HUES64 (cell line): ENCODE measurements at regions not wholly inside any gene's neighbourhood (a gene's known extent, or its start where the extent isn't known, plus 50 kb on each side); places are given as distances from the start of the nearest gene placed in this dataset.
A peak's percentile ranks its signal among the peaks of the same experiment; 100 is the strongest.

Experiments
- H3K27ac ChIP-seq: 2 replicates; pipeline ENCODE4 v1.7.0; 2013; ENCODE audit warnings: low read depth, low read length, inconsistent platforms
- H3K27me3 ChIP-seq: 2 replicates; pipeline ENCODE4 v1.6.1; 2013; ENCODE audit warnings: mild to moderate bottlenecking, low read length; ENCODE audit not compliant: insufficient read depth
- H3K36me3 ChIP-seq: 2 replicates; pipeline ENCODE4 v1.6.1; 2013; ENCODE audit warnings: mild to moderate bottlenecking, low read length; ENCODE audit not compliant: insufficient read depth
- H3K4me1 ChIP-seq: 2 replicates; pipeline ENCODE4 v1.6.1; 2013; ENCODE audit warnings: mild to moderate bottlenecking, low read length, moderate library complexity; ENCODE audit not compliant: insufficient read depth
- H3K4me3 ChIP-seq: 2 replicates; pipeline ENCODE4 v1.5.1; 2013; ENCODE audit warnings: mild to moderate bottlenecking, low read length, moderate library complexity
- H3K9ac ChIP-seq: 2 replicates; pipeline ENCODE4 v1.6.1; 2013; ENCODE audit warnings: mild to moderate bottlenecking, low read depth, low read length
- H3K9me3 ChIP-seq: 2 replicates; pipeline ENCODE4 v1.6.1; 2013; ENCODE audit warnings: low read depth, low read length; ENCODE audit not compliant: insufficient read depth
- WGBS: fragments of 150-250, 120-280 bp; methylation state at CpG from one replicate; pipeline ENCODE4 v1.1.7; 2013; ENCODE audit warnings: missing lambda C conversion rate; 5-methylcytosine and 5-hydroxymethylcytosine counted together

- Histone ChIP-seq H3K9ac (no peak overlapping the region), H3K27me3 (peaks cover 17% of the 10 kb centered on the region), H3K4me1 (no peaks in the 10 kb centered on the region), H3K4me3 (peak overlapping the region; percentile 40), H3K27ac (no peak overlapping the region), H3K9me3 (no peaks in the 10 kb centered on the region), H3K36me3 (no peaks in the 10 kb centered on the region)
- WGBS, result 70% methylated on average over 41 of the region's 41 CpGs
These were observed 975.7 kb upstream of the PRMT6 start for GRCh38 chr1:106080608-106081325.

GRCh38 chr1:106111044-106111443 is 945.4 kb upstream of the PRMT6 start:
- Histone ChIP-seq H3K27me3 (no peaks in the 10 kb centered on the region), H3K4me3 (no peak overlapping the region), H3K27ac (no peak overlapping the region), H3K36me3 (no peaks in the 10 kb centered on the region), H3K9me3 (no peaks in the 10 kb centered on the region), H3K9ac (no peak overlapping the region), H3K4me1 (no peaks in the 10 kb centered on the region)
- 89% methylated on average over 2 of the region's 2 CpGs for WGBS

- Histone ChIP-seq H3K36me3 (no peaks in the 10 kb centered on the region), H3K9ac (no peak overlapping the region), H3K4me3 (no peak overlapping the region), H3K4me1 (no peaks in the 10 kb centered on the region), H3K27me3 (no peaks in the 10 kb centered on the region), H3K9me3 (peaks cover 16% of the 10 kb centered on the region; the same call in 1 of the 2 replicates), H3K27ac (no peak overlapping the region)
- WGBS, result 94% methylated on average over 2 of the region's 2 CpGs
These were observed 942.6 kb upstream of the PRMT6 start for GRCh38 chr1:106113851-106114250.

- 91% methylated on average over 2 of the region's 2 CpGs for WGBS
- Histone ChIP-seq H3K27ac (no peak overlapping the region), H3K27me3 (no peaks in the 10 kb centered on the region), H3K4me1 (no peaks in the 10 kb centered on the region), H3K9ac (no peak overlapping the region), H3K9me3 (peaks cover 53% of the 10 kb centered on the region), H3K4me3 (no peak overlapping the region), H3K36me3 (no peaks in the 10 kb centered on the region)
These were observed 935.7 kb upstream of the PRMT6 start for GRCh38 chr1:106120789-106121188.

- peaks cover 53% of the 10 kb centered on the region for H3K9me3 ChIP-seq
These were observed 934.7 kb upstream of the PRMT6 start for GRCh38 chr1:106121728-106122127.

GRCh38 chr1:106134561-106134960 is 921.9 kb upstream of the PRMT6 start:
- H3K36me3 ChIP-seq, result no peaks in the 10 kb centered on the region
- H3K27ac ChIP-seq, result no peak overlapping the region
- H3K27me3 ChIP-seq, result no peaks in the 10 kb centered on the region
- H3K4me1 ChIP-seq, result no peaks in the 10 kb centered on the region
- no peaks in the 10 kb centered on the region for H3K9me3 ChIP-seq
- no peak overlapping the region for H3K4me3 ChIP-seq
- 97% methylated on average over 3 of the region's 3 CpGs for WGBS
- no peak overlapping the region for H3K9ac ChIP-seq

More at GRCh38 chr1:106121728-106122127, 934.7 kb upstream of the PRMT6 start:
- Histone ChIP-seq H3K36me3 (no peaks in the 10 kb centered on the region), H3K27me3 (no peaks in the 10 kb centered on the region), H3K4me3 (no peak overlapping the region), H3K27ac (no peak overlapping the region), H3K9ac (no peak overlapping the region), H3K4me1 (no peaks in the 10 kb centered on the region)
- WGBS, result 95% methylated on average over 6 of the region's 6 CpGs

GRCh38 chr1:106173101-106173500 is 883.4 kb upstream of the PRMT6 start:
- H3K4me1 ChIP-seq, result no peaks in the 10 kb centered on the region
- 100% methylated on average over 5 of the region's 5 CpGs for WGBS
- no peak overlapping the region for H3K9ac ChIP-seq
- H3K4me3 ChIP-seq, result no peak overlapping the region
- H3K27ac ChIP-seq, result no peak overlapping the region
- no peaks in the 10 kb centered on the region for H3K27me3 ChIP-seq
- 0 out of 2 replicates have a peak, but pooled peaks cover 3% of the 10 kb centered on the region for H3K9me3 ChIP-seq
- no peaks in the 10 kb centered on the region for H3K36me3 ChIP-seq

GRCh38 chr1:106178791-106179190 is 877.7 kb upstream of the PRMT6 start:
- no peak overlapping the region for H3K9ac ChIP-seq
- peaks cover 24% of the 10 kb centered on the region; the same call in 1 of the 2 replicates for H3K9me3 ChIP-seq
- H3K4me3 ChIP-seq, result no peak overlapping the region
- no peaks in the 10 kb centered on the region for H3K36me3 ChIP-seq
- no peaks in the 10 kb centered on the region for H3K27me3 ChIP-seq
- H3K4me1 ChIP-seq, result no peaks in the 10 kb centered on the region
- no peak overlapping the region for H3K27ac ChIP-seq

GRCh38 chr1:106181866-106182265 is 874.6 kb upstream of the PRMT6 start:
- no peak overlapping the region for H3K27ac ChIP-seq
- no peaks in the 10 kb centered on the region for H3K36me3 ChIP-seq
- H3K4me3 ChIP-seq, result no peak overlapping the region
- no peaks in the 10 kb centered on the region for H3K27me3 ChIP-seq
- no peaks in the 10 kb centered on the region for H3K4me1 ChIP-seq
- H3K9me3 ChIP-seq, result peaks cover 21% of the 10 kb centered on the region; the same call in 1 of the 2 replicates
- no peak overlapping the region for H3K9ac ChIP-seq

- H3K36me3 ChIP-seq, result no peaks in the 10 kb centered on the region
- H3K27ac ChIP-seq, result no peak overlapping the region
- no peaks in the 10 kb centered on the region for H3K4me1 ChIP-seq
- no peak overlapping the region for H3K9ac ChIP-seq
- peaks cover 20% of the 10 kb centered on the region; the same call in 1 of the 2 replicates for H3K9me3 ChIP-seq
- no peaks in the 10 kb centered on the region for H3K27me3 ChIP-seq
- H3K4me3 ChIP-seq, result no peak overlapping the region
These were observed 871.4 kb upstream of the PRMT6 start for GRCh38 chr1:106185089-106185488.

GRCh38 chr1:106189780-106190179 is 866.7 kb upstream of the PRMT6 start:
- Histone ChIP-seq H3K27ac (no peak overlapping the region), H3K36me3 (no peaks in the 10 kb centered on the region), H3K4me3 (no peak overlapping the region), H3K9ac (no peak overlapping the region), H3K4me1 (no peaks in the 10 kb centered on the region), H3K9me3 (no peaks in the 10 kb centered on the region), H3K27me3 (no peaks in the 10 kb centered on the region)
- 97% methylated on average over 2 of the region's 2 CpGs for WGBS

GRCh38 chr1:106194206-106194605 is 862.3 kb upstream of the PRMT6 start:
- no peak overlapping the region for H3K27ac ChIP-seq
- H3K36me3 ChIP-seq, result no peaks in the 10 kb centered on the region
- no peak overlapping the region for H3K9ac ChIP-seq
- H3K4me3 ChIP-seq, result no peak overlapping the region
- H3K4me1 ChIP-seq, result no peaks in the 10 kb centered on the region
- H3K9me3 ChIP-seq, result no peaks in the 10 kb centered on the region
- H3K27me3 ChIP-seq, result no peaks in the 10 kb centered on the region
